ENCODE measurements at regions not wholly inside any gene's neighbourhood (a gene's known extent, or its start where the extent isn't known, plus 50 kb on each side); places are given as distances from the start of the nearest gene placed in this dataset.

DNA sequence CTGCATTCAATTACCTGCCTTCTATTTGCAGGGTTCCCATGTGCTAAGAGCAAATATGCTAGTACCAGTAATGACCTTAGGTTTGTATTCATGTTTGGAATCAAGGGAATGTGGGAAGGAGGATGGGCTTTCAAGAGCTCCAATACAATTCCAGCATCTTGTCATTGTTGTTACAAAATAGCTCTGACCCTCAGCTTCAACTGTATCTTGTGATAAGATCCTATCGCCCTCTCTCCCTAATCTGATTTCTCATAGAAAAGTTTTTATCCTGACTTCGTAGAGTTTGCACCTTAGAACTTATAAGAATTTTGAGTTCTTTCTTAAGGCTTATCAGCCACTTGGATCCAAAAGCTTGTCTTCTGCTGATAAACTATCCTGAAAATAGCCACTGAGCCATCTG is 749.5 kb upstream of the ACVR2A start:
- TF ChIP-seq CTCF (IDR thresholded peaks at IDR 0.05) (no peak), POLR2A (IDR thresholded peaks at IDR 0.05) (no peak), EP300 (IDR thresholded peaks at IDR 0.05) (no peak)
